Lower leg skin (tissue), 4 donors: ENCODE measurements at regions not wholly inside any gene's neighbourhood (a gene's known extent, or its start where the extent isn't known, plus 50 kb on each side); places are given as distances from the start of the nearest gene placed in this dataset.

Experiments
- DNase-seq, 2 donors: peaks; one replicate each; pipeline ENCODE4 v3.0.0-alpha.2; 2019; ENCODE audit warnings: low spot score in 2 of 2
- H3K4me3 ChIP-seq: fragments of 200-600 bp; sonication (generic); 2 replicates; pipeline ENCODE4 v1.5.1; 2017; ENCODE audit warnings: mild to moderate bottlenecking, low read depth; ENCODE audit not compliant: poor library complexity, severe bottlenecking
- POLR2A ChIP-seq, 2 donors: fragments of 450-650 bp; IDR thresholded peaks; one replicate each; pipeline ENCODE4 v1.6.1; 2016 to 2017; ENCODE audit warnings: antibody characterized with exemption in 2 of 2, mild to moderate bottlenecking in 1 of 2, moderate library complexity in 1 of 2
- WGBS, 2 donors: methylation state at CpG; one replicate each; pipeline ENCODE4 v1.1.5; 2018; 5-methylcytosine and 5-hydroxymethylcytosine counted together
- intact Hi-C: fragments of 100-400 bp; cut with DNase I; formaldehyde crosslinking; loops from one replicate; pipeline ENCODE4 v1.15.0; 2023; ENCODE audit warnings: low total_unique reads
- TF ChIP-seq, protein P1 (sequence below), 3 donors: fragments of 450-650 bp; IDR thresholded peaks; one replicate each; pipeline ENCODE4 v1.5.1; 2016; ENCODE audit warnings: antibody characterized with exemption in 3 of 3, mild to moderate bottlenecking in 3 of 3, moderate library complexity in 2 of 3

DNA sequence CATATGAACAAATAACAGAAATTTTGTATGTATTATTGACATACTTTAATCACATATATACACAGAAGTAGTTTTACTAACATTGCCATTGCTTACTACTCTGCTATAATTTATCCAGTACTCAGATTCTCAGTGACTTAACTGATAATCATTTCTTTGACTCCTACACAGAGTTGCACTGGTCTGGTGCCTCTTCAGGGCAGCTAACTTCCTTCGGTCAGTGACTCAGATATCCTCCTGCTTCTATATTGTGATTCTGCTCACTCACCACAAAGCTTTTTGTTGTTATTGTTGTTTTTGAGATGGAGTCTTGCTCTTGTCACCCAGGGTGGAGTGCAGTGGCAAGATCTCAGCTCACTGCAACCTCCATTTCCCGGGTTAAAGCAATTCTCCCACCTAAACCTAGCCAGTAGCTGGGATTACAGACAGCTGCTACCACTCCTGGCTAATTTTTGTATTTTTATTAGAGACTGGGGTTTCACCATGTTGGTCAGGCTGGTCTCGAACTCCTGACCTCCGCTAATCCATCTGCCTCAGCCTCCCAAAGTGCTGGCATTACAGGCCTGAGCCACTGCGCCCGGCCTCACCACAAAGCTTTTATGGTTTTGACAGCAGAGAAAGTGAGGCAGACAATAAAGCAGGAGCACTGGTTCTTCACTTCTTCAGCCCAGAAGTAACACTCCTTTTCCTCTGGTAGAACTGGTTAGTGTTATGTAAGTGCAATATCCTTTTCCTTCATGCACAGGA, 499.3 kb downstream of the EPHA5 start:
- intact Hi-C loops: no loop called here
- TF ChIP-seq POLR2A (IDR thresholded peaks at IDR 0.05): no peak
- TF ChIP-seq, protein P1, sequence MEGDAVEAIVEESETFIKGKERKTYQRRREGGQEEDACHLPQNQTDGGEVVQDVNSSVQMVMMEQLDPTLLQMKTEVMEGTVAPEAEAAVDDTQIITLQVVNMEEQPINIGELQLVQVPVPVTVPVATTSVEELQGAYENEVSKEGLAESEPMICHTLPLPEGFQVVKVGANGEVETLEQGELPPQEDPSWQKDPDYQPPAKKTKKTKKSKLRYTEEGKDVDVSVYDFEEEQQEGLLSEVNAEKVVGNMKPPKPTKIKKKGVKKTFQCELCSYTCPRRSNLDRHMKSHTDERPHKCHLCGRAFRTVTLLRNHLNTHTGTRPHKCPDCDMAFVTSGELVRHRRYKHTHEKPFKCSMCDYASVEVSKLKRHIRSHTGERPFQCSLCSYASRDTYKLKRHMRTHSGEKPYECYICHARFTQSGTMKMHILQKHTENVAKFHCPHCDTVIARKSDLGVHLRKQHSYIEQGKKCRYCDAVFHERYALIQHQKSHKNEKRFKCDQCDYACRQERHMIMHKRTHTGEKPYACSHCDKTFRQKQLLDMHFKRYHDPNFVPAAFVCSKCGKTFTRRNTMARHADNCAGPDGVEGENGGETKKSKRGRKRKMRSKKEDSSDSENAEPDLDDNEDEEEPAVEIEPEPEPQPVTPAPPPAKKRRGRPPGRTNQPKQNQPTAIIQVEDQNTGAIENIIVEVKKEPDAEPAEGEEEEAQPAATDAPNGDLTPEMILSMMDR (IDR thresholded peaks at IDR 0.05): no peak
- no peak overlapping the region for H3K4me3 ChIP-seq
- WGBS, 2 donors: 90 to 91% methylated on average over 6 of the region's 6 CpGs
- no peak for DNase-seq

DNA sequence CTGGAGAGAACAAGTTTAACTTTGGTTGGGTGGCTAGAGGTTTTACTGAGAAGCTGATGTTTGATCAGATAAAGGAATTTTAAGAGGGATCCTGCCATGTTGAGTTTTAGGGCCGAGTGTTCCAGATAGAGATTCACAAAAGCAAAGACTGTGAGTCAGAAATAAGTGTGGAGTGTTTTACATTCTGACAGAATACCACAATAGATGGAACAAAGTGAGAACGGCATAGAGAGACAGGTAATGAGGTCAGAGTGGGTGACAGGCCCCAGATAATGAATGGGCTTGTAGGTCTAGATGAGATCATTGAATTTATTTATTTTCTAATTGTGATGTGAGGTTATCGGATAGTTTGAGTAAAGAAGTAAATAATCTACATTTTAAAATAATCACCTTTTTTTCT, 502.6 kb downstream of the EPHA5 start:
- intact Hi-C loops: no loop called here
- TF ChIP-seq POLR2A (IDR thresholded peaks at IDR 0.05): no peak
- TF ChIP-seq, protein P1 (IDR thresholded peaks at IDR 0.05): no peak
- H3K4me3 ChIP-seq: no peak overlapping the region
- WGBS, 2 donors: 70 to 75% methylated on average over 3 of the region's 3 CpGs
- DNase-seq: no peak

DNA sequence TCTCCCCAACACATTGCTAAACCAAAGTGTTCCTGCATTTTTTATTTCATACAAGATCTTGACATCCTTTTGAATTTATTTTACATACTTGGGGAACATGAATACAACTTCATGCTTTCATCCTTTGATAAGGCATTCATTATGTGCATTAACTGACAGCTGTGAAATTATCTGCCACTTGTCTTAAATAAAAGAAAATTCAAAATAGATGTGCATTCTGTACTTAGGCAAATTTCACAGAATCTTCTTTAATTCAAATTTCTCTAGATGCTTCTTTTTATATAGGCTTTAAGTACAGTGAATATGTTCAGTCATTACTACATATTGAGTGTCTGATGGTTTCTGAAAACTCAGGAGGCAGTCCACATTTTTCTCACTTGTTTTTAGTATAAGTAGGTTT, 518.1 kb downstream of the EPHA5 start:
- TF ChIP-seq, protein P1 (IDR thresholded peaks at IDR 0.05): no peak
- no peak for TF ChIP-seq POLR2A (IDR thresholded peaks at IDR 0.05)
- intact Hi-C loops: no loop called here
- no peak overlapping the region for H3K4me3 ChIP-seq
- no peak for DNase-seq

DNA sequence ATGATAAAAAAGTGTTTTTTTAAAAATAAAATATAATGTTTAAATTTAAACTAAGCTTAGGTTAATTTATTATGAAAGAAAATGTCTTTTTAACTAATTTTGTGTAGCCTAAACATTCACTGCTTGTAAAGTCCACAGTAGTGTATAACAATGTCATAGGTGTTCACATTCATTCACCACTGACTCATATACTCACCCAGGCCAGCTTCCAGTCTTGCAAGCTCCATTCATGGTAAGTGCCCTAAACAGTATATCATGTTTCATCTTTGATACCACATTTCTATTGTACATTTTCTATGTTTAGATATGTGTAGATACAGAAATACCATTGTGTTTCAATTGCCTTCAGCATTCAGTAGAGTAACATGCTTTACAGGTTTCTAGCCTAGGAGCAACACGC, 530.3 kb downstream of the EPHA5 start:
- no peak for DNase-seq
- intact Hi-C loops: no loop called here
- TF ChIP-seq POLR2A (IDR thresholded peaks at IDR 0.05): no peak
- no peak overlapping the region for H3K4me3 ChIP-seq
- WGBS, 2 donors: 83 to 86% methylated on average over 1 of the region's 1 CpG

DNA sequence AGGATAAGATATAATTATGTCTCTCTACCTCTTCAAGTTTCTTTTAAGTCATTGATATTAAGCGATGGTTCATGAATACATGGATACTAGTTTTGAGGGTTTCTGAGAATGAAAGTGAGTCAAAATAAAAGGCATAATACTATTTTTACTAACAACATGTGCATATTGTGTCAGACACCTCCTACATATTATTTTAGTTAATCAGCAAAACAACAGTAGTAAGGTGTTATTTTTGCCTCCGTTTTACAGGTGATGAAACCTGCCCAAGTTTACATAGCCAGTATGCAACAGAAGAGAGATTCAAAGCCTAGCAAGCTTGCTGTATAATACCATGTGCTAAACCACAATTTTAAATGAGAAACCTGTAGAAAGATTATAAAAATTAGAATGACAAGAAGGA, 544.1 kb downstream of the EPHA5 start:
- WGBS, 2 donors: 85 to 86% methylated on average over 2 of the region's 2 CpGs
- intact Hi-C loops: no loop called here
- no peak for DNase-seq
- TF ChIP-seq POLR2A (IDR thresholded peaks at IDR 0.05): no peak
- no peak overlapping the region for H3K4me3 ChIP-seq

DNA sequence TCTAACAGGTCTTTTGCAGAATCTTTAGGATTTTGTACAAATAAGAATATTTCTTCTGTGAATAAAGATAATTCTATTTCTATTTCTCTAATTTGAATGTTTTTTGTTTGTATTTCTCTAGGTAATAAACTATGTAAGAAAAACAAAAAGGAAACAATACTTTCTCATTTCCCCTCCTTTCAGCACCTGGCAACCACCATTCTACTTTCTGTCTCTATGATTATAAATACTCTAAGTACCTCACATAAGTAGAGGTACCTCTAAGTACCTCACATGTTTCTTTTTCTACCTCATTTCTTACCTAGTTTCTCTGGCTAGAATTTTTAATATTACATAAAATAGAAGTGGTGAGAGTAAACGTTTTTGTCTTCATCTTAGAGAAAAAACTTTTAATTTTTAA, 550.0 kb downstream of the EPHA5 start:
- DNase-seq: no peak
- WGBS, 2 donors: 39 to 45% methylated on average over 1 of the region's 1 CpG
- intact Hi-C loops: no loop called here
- no peak overlapping the region for H3K4me3 ChIP-seq
- TF ChIP-seq, protein P1 (IDR thresholded peaks at IDR 0.05): no peak
- no peak for TF ChIP-seq POLR2A (IDR thresholded peaks at IDR 0.05)

DNA sequence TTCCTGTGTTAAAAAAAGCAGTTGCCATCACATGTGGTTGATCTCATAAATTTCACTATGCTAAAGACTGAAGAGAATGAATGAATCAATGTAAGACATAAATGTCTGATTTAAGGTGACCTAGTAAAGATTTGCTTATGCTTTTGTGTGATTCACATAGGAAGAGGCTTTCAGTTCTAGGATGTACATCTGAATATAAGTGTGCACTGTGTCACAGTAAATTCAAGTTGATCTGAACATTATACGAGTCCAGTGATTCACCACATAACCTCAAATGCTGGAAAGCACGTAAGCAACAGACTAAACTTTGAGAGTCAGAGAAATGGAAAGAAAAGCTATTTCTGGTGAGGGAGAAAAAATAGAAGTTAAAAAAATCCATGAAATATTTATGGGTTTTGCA, 567.9 kb downstream of the EPHA5 start:
- TF ChIP-seq, protein P1 (IDR thresholded peaks at IDR 0.05): no peak
- no peak for TF ChIP-seq POLR2A (IDR thresholded peaks at IDR 0.05)
- DNase-seq: no peak
- intact Hi-C loops: no loop called here
- H3K4me3 ChIP-seq: no peak overlapping the region
- 86 to 91% methylated on average over 2 of the region's 2 CpGs for WGBS, 2 donors
